HEK293 (cell line): ENCODE measurements at regions not wholly inside any gene's neighbourhood (a gene's known extent, or its start where the extent isn't known, plus 50 kb on each side); places are given as distances from the start of the nearest gene placed in this dataset.

Experiments used
- CTCF ChIP-seq: fragments of 450-650 bp; formaldehyde crosslinking; IDR thresholded peaks from 2 replicates; pipeline ENCODE4 v1.5.1; 2016; ENCODE audit warnings: missing biosample characterization, missing genetic modification characterization
- MYNN ChIP-seq: fragments of 450-650 bp; formaldehyde crosslinking; IDR thresholded peaks from 2 replicates; pipeline ENCODE4 v1.5.1; 2016; ENCODE audit warnings: missing biosample characterization, missing genetic modification characterization, borderline replicate concordance
- PRDM10 ChIP-seq: fragments of 450-650 bp; formaldehyde crosslinking; IDR thresholded peaks from 2 replicates; pipeline ENCODE4 v1.5.1; 2016; ENCODE audit warnings: missing biosample characterization, missing genetic modification characterization
- ZBTB8A ChIP-seq: fragments of 450-650 bp; formaldehyde crosslinking; IDR thresholded peaks from 2 replicates; pipeline ENCODE4 v1.5.1; 2016; ENCODE audit warnings: missing biosample characterization, missing genetic modification characterization
- ZNF792 ChIP-seq: fragments of 450-650 bp; formaldehyde crosslinking; IDR thresholded peaks from 2 replicates; pipeline ENCODE4 v1.5.1; 2016; ENCODE audit warnings: missing biosample characterization, missing genetic modification characterization
- ZSCAN18 ChIP-seq: fragments of 450-650 bp; formaldehyde crosslinking; IDR thresholded peaks from 2 replicates; pipeline ENCODE4 v1.5.1; 2016; ENCODE audit warnings: missing biosample characterization, missing genetic modification characterization

- TF ChIP-seq MYNN (tag by site-specific recombination) (no peak), ZSCAN18 (tag by site-specific recombination) (no peak), PRDM10 (tag by site-specific recombination) (no peak), ZNF792 (no peak), CTCF (tag by site-specific recombination) (no peak), ZBTB8A (tag by site-specific recombination) (no peak)
Measured at GRCh38 chr6:140970485-140970884, 1162.2 kb upstream of the GJE1 start.
